ENCODE measurements at regions not wholly inside any gene's neighbourhood (a gene's known extent, or its start where the extent isn't known, plus 50 kb on each side); places are given as distances from the start of the nearest gene placed in this dataset.

GRCh38 chr15:95918525-95918924, 412.0 kb upstream of the NR2F2 start:
- no peak for DNase-seq

- peak; percentile 62 for DNase-seq
Observed at GRCh38 chr15:95919460-95919859, 411.0 kb upstream of the NR2F2 start.

GRCh38 chr15:95921404-95921803, 409.1 kb upstream of the NR2F2 start:
- no peak for DNase-seq

- DNase-seq = no peak
Observed at GRCh38 chr15:95922431-95922830, 408.1 kb upstream of the NR2F2 start.

- DNase-seq = no peak
Observed at GRCh38 chr15:95923792-95924191, 406.7 kb upstream of the NR2F2 start.

GRCh38 chr15:95928822-95929221, 401.7 kb upstream of the NR2F2 start:
- DNase-seq = no peak

GRCh38 chr15:95929232-95929846, 401.2 kb upstream of the NR2F2 start:
- peak; percentile 91 for DNase-seq

GRCh38 chr15:95930659-95931375, 399.7 kb upstream of the NR2F2 start:
- DNase-seq = no peak

GRCh38 chr15:95931619-95932018, 398.9 kb upstream of the NR2F2 start:
- DNase-seq = no peak

GRCh38 chr15:95932141-95932540, 398.4 kb upstream of the NR2F2 start:
- no peak for DNase-seq

- no peak for DNase-seq
Observed at GRCh38 chr15:95932676-95933075, 397.8 kb upstream of the NR2F2 start.

GRCh38 chr15:95935852-95936251, 394.6 kb upstream of the NR2F2 start:
- DNase-seq = no peak

GRCh38 chr15:95937128-95937528, 393.4 kb upstream of the NR2F2 start:
- no peak for DNase-seq

- DNase-seq = no peak
Observed at GRCh38 chr15:95940431-95940985, 390.0 kb upstream of the NR2F2 start.

- no peak for DNase-seq
Observed at GRCh38 chr15:95944193-95944592, 386.3 kb upstream of the NR2F2 start.

GRCh38 chr15:95944661-95945255, 385.7 kb upstream of the NR2F2 start:
- no peak for DNase-seq

GRCh38 chr15:95946241-95946640, 384.3 kb upstream of the NR2F2 start:
- no peak for DNase-seq

GRCh38 chr15:95946926-95947325, 383.6 kb upstream of the NR2F2 start:
- no peak for DNase-seq

GRCh38 chr15:95948411-95948810, 382.1 kb upstream of the NR2F2 start:
- no peak for DNase-seq

- no peak for DNase-seq
Observed at GRCh38 chr15:95953032-95953431, 377.5 kb upstream of the NR2F2 start.

- no peak for DNase-seq
Observed at GRCh38 chr15:95957861-95958260, 372.6 kb upstream of the NR2F2 start.

GRCh38 chr15:95958382-95958781, 372.1 kb upstream of the NR2F2 start:
- DNase-seq = no peak

- DNase-seq = no peak
Observed at GRCh38 chr15:95968856-95969255, 361.6 kb upstream of the NR2F2 start.

GRCh38 chr15:95970326-95970725, 360.2 kb upstream of the NR2F2 start:
- DNase-seq = no peak
